ENCODE measurements at regions not wholly inside any gene's neighbourhood (a gene's known extent, or its start where the extent isn't known, plus 50 kb on each side); places are given as distances from the start of the nearest gene placed in this dataset.

DNA sequence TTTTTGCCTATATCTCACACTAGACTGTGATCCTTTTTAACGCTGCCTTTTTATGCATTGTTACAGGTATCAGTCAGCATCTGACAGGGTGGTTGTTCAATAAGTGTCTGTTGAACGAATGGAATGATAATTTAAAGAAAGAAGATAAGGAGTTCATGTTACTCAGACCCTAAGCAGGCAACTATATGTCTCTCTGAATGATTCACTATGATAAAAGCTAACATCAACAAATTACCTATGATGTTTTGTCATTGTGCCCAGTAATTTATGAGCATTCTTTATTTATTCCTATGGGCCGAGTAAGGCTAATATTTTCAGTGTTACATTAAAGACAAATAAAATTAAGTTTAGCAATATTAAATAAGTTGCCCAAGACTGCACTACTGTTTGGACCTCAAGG is 435.0 kb upstream of the KIF2B start:
- Histone ChIP-seq H3K4me1 (ENCODE audit: control insufficient read depth, extremely low read depth, insufficient read depth, low read length) (no peaks in the 10 kb centered on the region), H3K9me1 (replicated peaks; ENCODE audit: control insufficient read depth, extremely low read depth, insufficient read depth, low read length) (no peaks in the 10 kb centered on the region), H2AFZ (ENCODE audit: low read depth, low read length) (no peak overlapping the region), H3K27me3 (ENCODE audit: control insufficient read depth in 2 of 2, insufficient read depth in 2 of 2, low read length in 2 of 2) (no peaks in the 10 kb centered on the region), H3K9ac (replicated peaks; ENCODE audit: extremely low read depth, insufficient read depth, low read length) (no peak overlapping the region), H3K79me2 (ENCODE audit: control insufficient read depth, insufficient read depth, low read length) (no peaks in the 10 kb centered on the region), H3K4me2 (ENCODE audit: insufficient read depth, low read length) (no peak overlapping the region), H3K9me3 (replicated peaks; ENCODE audit: control insufficient read depth, insufficient read depth, low read length) (peaks cover 2% of the 10 kb centered on the region), H4K20me1 (replicated peaks; ENCODE audit: control insufficient read depth, extremely low read depth, insufficient read depth, low read length) (no peaks in the 10 kb centered on the region), H3K27ac (ENCODE audit: insufficient read depth, low read depth, low read length) (no peak overlapping the region), H3K36me3 (ENCODE audit: control insufficient read depth in 2 of 2, extremely low read depth in 1 of 2, insufficient read depth in 2 of 2, low read length in 2 of 2) (no peaks in the 10 kb centered on the region), H3K4me3 (replicated peaks in 1 of 3; ENCODE audit: insufficient read depth in 1 of 3, low read depth in 1 of 3, low read length in 3 of 3) (no peak overlapping the region)
- CTCF ChIA-PET, result no interaction called here
- TF ChIP-seq CTCF (IDR thresholded peaks at IDR 0.05; ENCODE audit: extremely low read depth in 1 of 2, insufficient read depth in 1 of 2, low read depth in 1 of 2, low read length in 2 of 2) (no peak), FOS (IDR thresholded peaks at IDR 0.05; ENCODE audit: borderline replicate concordance, insufficient read depth, low read length) (no peak), EZH2 (IDR thresholded peaks at IDR 0.05; ENCODE audit: borderline replicate concordance, low read depth, low read length, severe bottlenecking) (no peak), GATA2 (IDR thresholded peaks at IDR 0.05; ENCODE audit: insufficient read depth, insufficient read length, low read depth, low read length) (no peak), POLR2AphosphoS5 (IDR thresholded peaks at IDR 0.05; ENCODE audit: insufficient read depth, low read depth, low read length) (no peak), POLR2A (IDR thresholded peaks at IDR 0.05; ENCODE audit: low read depth, low read length) (no peak), JUN (IDR thresholded peaks at IDR 0.05; ENCODE audit: borderline replicate concordance, insufficient read depth, insufficient read length, low read depth) (no peak), MYC (IDR thresholded peaks at IDR 0.05; ENCODE audit: low read depth, low read length) (no peak)
- TF ChIP-seq, protein P1, sequence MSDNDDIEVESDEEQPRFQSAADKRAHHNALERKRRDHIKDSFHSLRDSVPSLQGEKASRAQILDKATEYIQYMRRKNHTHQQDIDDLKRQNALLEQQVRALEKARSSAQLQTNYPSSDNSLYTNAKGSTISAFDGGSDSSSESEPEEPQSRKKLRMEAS (IDR thresholded peaks at IDR 0.05; ENCODE audit: insufficient read depth, insufficient read length), result no peak
- FAIRE-seq (no peak), DNase-seq (ENCODE audit: low read depth, low spot score) (no peak)
- BruUV-seq (replicated peaks), result no TSS peak
- intact Hi-C loops (cut with micrococcal nuclease), result no loop called here
- dilution Hi-C loops (cut with MboI; ENCODE audit: extremely low pct_ligation_motif_present, low sequenced_read_pairs), result no loop called here
- POLR2A ChIA-PET, result no interaction called here
